Kidney epithelial cell (primary cell): ENCODE measurements at regions not wholly inside any gene's neighbourhood (a gene's known extent, or its start where the extent isn't known, plus 50 kb on each side); places are given as distances from the start of the nearest gene placed in this dataset.

ENCODE experiments used
- DNase-seq: peaks from one replicate; pipeline ENCODE4 v3.0.0-alpha.2; 2010; ENCODE audit warnings: low read depth
- H3K27me3 ChIP-seq: 2 replicates; pipeline ENCODE4 v1.6.0; 2011; ENCODE audit warnings: low read length; ENCODE audit not compliant: control insufficient read depth, insufficient read depth
- H3K36me3 ChIP-seq: 2 replicates; pipeline ENCODE4 v1.5.1; 2011; ENCODE audit warnings: low read length; ENCODE audit not compliant: control insufficient read depth, insufficient read depth
- H3K4me3 ChIP-seq: 2 replicates; pipeline ENCODE4 v1.5.1; 2011; ENCODE audit warnings: low read depth, mild to moderate bottlenecking, control low read depth, low read length
- TF ChIP-seq, protein P1 (sequence below): IDR thresholded peaks from 2 replicates; pipeline ENCODE4 v1.5.1; 2011; ENCODE audit warnings: mild to moderate bottlenecking, moderate library complexity, low read length, control low read depth, inconsistent platforms; ENCODE audit not compliant: insufficient read depth, poor library complexity, severe bottlenecking

GRCh38 chr22:46070803-46071450 is 79.4 kb upstream of the PPARA start:
- Histone ChIP-seq H3K27me3 (no peaks in the 10 kb centered on the region), H3K4me3 (peak overlapping the region; percentile 82), H3K36me3 (peaks cover 1% of the 10 kb centered on the region)
- TF ChIP-seq, protein P1, sequence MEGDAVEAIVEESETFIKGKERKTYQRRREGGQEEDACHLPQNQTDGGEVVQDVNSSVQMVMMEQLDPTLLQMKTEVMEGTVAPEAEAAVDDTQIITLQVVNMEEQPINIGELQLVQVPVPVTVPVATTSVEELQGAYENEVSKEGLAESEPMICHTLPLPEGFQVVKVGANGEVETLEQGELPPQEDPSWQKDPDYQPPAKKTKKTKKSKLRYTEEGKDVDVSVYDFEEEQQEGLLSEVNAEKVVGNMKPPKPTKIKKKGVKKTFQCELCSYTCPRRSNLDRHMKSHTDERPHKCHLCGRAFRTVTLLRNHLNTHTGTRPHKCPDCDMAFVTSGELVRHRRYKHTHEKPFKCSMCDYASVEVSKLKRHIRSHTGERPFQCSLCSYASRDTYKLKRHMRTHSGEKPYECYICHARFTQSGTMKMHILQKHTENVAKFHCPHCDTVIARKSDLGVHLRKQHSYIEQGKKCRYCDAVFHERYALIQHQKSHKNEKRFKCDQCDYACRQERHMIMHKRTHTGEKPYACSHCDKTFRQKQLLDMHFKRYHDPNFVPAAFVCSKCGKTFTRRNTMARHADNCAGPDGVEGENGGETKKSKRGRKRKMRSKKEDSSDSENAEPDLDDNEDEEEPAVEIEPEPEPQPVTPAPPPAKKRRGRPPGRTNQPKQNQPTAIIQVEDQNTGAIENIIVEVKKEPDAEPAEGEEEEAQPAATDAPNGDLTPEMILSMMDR = no peak
- DNase-seq = no peak

- peak; percentile 59 for DNase-seq
- H3K27me3 ChIP-seq = no peaks in the 10 kb centered on the region
- H3K36me3 ChIP-seq = peaks cover 1% of the 10 kb centered on the region
- H3K4me3 ChIP-seq = peak overlapping the region; percentile 82
- TF ChIP-seq, protein P1 = no peak
Observed at GRCh38 chr22:46071451-46072109, 78.7 kb upstream of the PPARA start.

GRCh38 chr22:46072110-46072881 is 78.0 kb upstream of the PPARA start:
- DNase-seq = no peak
- Histone ChIP-seq H3K27me3 (no peaks in the 10 kb centered on the region), H3K36me3 (peaks cover 1% of the 10 kb centered on the region), H3K4me3 (peak overlapping the region; percentile 82)
- TF ChIP-seq, protein P1 = no peak

GRCh38 chr22:46072981-46073682 is 77.2 kb upstream of the PPARA start:
- H3K27me3 ChIP-seq = no peaks in the 10 kb centered on the region
- TF ChIP-seq, protein P1 = no peak
- H3K4me3 ChIP-seq = peak overlapping the region; percentile 82
- H3K36me3 ChIP-seq = peaks cover 1% of the 10 kb centered on the region
- DNase-seq = no peak

- no peak for DNase-seq
- Histone ChIP-seq H3K4me3 (peak overlapping the region; percentile 82), H3K27me3 (no peaks in the 10 kb centered on the region), H3K36me3 (peaks cover 2% of the 10 kb centered on the region)
- TF ChIP-seq, protein P1 = no peak
Observed at GRCh38 chr22:46073683-46074504, 76.4 kb upstream of the PPARA start.
